B cell (primary cell): ENCODE measurements at regions not wholly inside any gene's neighbourhood (a gene's known extent, or its start where the extent isn't known, plus 50 kb on each side); places are given as distances from the start of the nearest gene placed in this dataset.

Experiments
- CTCF ChIP-seq: fragments of 200-600 bp; IDR thresholded peaks from one replicate; pipeline ENCODE4 v1.8.0; 2022; ENCODE audit warnings: antibody characterized with exemption, mild to moderate bottlenecking
- EZH2 ChIP-seq: IDR thresholded peaks from 2 replicates; pipeline ENCODE4 v1.6.1; 2012; ENCODE audit warnings: borderline replicate concordance, low read depth, mild to moderate bottlenecking, moderate library complexity, low read length; ENCODE audit not compliant: insufficient read depth, poor library complexity, severe bottlenecking

GRCh38 chr12:78802593-78802992, 62.0 kb upstream of the SYT1 start:
- TF ChIP-seq CTCF (no peak), EZH2 (no peak)
